Endothelial cell of umbilical vein (primary cell): ENCODE measurements at regions not wholly inside any gene's neighbourhood (a gene's known extent, or its start where the extent isn't known, plus 50 kb on each side); places are given as distances from the start of the nearest gene placed in this dataset.

Experiments
- EZH2 ChIP-seq: IDR thresholded peaks from 2 replicates; pipeline ENCODE4 v1.6.1; 2012; ENCODE audit warnings: borderline replicate concordance, low read depth, mild to moderate bottlenecking, moderate library complexity, low read length, inconsistent platforms; ENCODE audit not compliant: severe bottlenecking
- FOS ChIP-seq: IDR thresholded peaks from 2 replicates; pipeline ENCODE4 v1.6.1; 2011; ENCODE audit warnings: mild to moderate bottlenecking, low read length, moderate library complexity, borderline replicate concordance; ENCODE audit not compliant: insufficient read depth
- GATA2 ChIP-seq: IDR thresholded peaks from 2 replicates; pipeline ENCODE4 v1.7.0; 2011; ENCODE audit warnings: low read depth, mild to moderate bottlenecking, moderate library complexity, mixed read lengths, low read length; ENCODE audit not compliant: insufficient read length, insufficient read depth
- JUN ChIP-seq: IDR thresholded peaks from 2 replicates; pipeline ENCODE4 v1.6.1; 2011; ENCODE audit warnings: borderline replicate concordance, low read depth; ENCODE audit not compliant: insufficient read length, insufficient read depth
- MYC ChIP-seq: IDR thresholded peaks from one replicate; pipeline ENCODE4 v1.6.1; 2011; ENCODE audit warnings: mild to moderate bottlenecking, low read depth, low read length
- POLR2A ChIP-seq: IDR thresholded peaks from 2 replicates; pipeline ENCODE4 v1.6.1; 2012; ENCODE audit warnings: low read depth, mild to moderate bottlenecking, control low read depth, low read length
- POLR2AphosphoS5 ChIP-seq: IDR thresholded peaks from 2 replicates; pipeline ENCODE4 v1.6.1; 2012; ENCODE audit warnings: low read depth, mild to moderate bottlenecking, control low read depth, low read length, moderate library complexity; ENCODE audit not compliant: insufficient read depth
- TF ChIP-seq, protein P1 (sequence below), 2 donors: IDR thresholded peaks; 1 replicate in 1 of 2; 2 replicates in 1 of 2; pipeline ENCODE4 v1.5.1; 2011; ENCODE audit warnings: low read length in 2 of 2, mild to moderate bottlenecking in 2 of 2, moderate library complexity in 2 of 2, control low read depth in 1 of 2, inconsistent platforms in 1 of 2, low read depth in 1 of 2; ENCODE audit not compliant: insufficient read depth in 1 of 2; ENCODE audit errors: extremely low read depth in 1 of 2
- TF ChIP-seq, protein P2 (sequence below): IDR thresholded peaks from 2 replicates; pipeline ENCODE4 v1.6.1; 2011; ENCODE audit not compliant: insufficient read depth, insufficient read length

DNA sequence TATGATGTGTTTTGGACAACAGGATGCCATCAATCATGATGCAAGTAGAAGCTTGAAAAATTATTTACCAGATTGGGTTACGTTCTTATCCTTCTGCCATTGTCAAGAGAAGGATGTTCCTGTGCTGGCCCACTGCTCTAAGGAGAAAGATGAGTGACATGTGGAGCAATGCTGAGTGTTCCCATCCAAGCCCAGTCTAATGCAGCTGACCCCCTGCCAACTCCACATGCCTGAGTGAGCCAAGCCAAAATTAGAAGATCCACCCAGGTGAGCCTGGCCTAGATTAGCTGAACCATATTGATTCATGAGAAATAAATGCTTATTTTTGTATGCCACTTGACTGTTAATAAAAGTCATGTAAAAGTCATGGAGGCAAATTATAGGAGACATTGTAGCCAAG lies 446.5 kb downstream of the CNTN3 start:
- TF ChIP-seq, protein P1, sequence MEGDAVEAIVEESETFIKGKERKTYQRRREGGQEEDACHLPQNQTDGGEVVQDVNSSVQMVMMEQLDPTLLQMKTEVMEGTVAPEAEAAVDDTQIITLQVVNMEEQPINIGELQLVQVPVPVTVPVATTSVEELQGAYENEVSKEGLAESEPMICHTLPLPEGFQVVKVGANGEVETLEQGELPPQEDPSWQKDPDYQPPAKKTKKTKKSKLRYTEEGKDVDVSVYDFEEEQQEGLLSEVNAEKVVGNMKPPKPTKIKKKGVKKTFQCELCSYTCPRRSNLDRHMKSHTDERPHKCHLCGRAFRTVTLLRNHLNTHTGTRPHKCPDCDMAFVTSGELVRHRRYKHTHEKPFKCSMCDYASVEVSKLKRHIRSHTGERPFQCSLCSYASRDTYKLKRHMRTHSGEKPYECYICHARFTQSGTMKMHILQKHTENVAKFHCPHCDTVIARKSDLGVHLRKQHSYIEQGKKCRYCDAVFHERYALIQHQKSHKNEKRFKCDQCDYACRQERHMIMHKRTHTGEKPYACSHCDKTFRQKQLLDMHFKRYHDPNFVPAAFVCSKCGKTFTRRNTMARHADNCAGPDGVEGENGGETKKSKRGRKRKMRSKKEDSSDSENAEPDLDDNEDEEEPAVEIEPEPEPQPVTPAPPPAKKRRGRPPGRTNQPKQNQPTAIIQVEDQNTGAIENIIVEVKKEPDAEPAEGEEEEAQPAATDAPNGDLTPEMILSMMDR (IDR thresholded peaks at IDR 0.05; ENCODE audit: extremely low read depth in 1 of 2, insufficient read depth in 1 of 2, low read depth in 1 of 2, low read length in 2 of 2): no peak
- TF ChIP-seq, protein P2, sequence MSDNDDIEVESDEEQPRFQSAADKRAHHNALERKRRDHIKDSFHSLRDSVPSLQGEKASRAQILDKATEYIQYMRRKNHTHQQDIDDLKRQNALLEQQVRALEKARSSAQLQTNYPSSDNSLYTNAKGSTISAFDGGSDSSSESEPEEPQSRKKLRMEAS: no peak
- TF ChIP-seq POLR2AphosphoS5 (no peak), EZH2 (no peak), FOS (no peak), MYC (no peak), POLR2A (no peak), JUN (no peak), GATA2 (no peak)
